ELF-1 (cell line): ENCODE measurements at regions not wholly inside any gene's neighbourhood (a gene's known extent, or its start where the extent isn't known, plus 50 kb on each side); places are given as distances from the start of the nearest gene placed in this dataset.

Source experiments
- DNase-seq: peaks from one replicate; pipeline ENCODE4 v3.0.0-alpha.2; 2016; ENCODE audit warnings: low read depth, low spot score

GRCh38 chr3:81279481-81280379 is 481.7 kb downstream of the GBE1 start:
- no peak for DNase-seq

GRCh38 chr3:81277853-81278252 is 483.6 kb downstream of the GBE1 start:
- no peak for DNase-seq

GRCh38 chr3:81274671-81275070 is 486.8 kb downstream of the GBE1 start:
- DNase-seq, result no peak

DNA sequence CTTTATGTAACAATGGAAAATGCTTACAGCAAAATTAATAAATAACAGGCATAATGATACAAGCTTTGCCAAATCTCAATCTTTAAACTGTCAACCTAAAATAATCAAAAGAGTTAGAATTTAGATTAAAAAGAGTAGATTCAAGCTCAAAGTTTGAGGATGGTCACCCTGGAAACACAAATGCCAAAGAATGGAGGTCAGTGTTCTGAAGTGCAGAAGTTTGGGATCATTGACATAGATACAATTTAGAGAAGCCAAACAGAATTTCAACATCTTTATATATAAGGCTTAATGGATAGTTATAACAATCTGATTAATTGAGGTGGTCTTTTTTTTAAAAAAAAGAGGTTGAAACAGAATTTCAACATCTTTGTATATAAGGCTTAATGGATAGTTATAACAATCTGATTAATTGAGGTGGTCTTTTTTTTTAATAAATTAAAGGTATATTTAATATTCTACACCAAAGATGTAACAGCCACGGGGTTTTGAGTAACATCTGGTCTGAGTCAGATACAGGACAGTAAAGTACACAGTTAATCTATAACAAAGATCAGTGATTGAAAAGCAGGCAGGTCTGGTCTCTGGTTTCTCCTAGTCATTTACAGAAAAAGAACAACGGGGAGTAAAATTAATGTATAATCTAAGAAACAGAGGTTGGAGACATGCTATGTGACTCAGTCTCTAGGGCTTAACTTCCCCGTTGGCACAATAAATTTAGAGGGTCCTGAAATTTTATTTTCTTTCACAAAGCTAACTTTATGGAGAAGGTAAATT is 490.7 kb downstream of the GBE1 start:
- no peak for DNase-seq

DNA sequence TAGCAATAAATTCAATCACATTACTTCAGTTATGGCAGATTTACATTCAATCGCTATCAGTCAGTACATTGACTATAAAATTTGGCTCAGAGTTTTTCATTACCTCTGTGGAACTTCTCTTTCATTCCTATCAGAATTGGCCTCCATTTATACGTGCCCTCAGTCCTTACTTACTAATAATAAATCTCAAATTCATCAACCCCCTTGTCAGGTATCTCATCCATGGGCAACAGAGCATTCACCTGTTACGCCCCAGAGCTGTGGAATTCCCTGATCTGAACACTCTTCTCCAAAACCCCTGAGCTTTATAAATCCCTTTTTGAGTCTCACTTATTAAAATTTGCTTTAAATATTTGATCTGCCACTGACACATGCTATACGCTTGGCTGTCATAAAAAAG is 492.9 kb downstream of the GBE1 start:
- DNase-seq, result no peak

GRCh38 chr3:81261996-81262395 is 499.4 kb downstream of the GBE1 start:
- no peak for DNase-seq

DNA sequence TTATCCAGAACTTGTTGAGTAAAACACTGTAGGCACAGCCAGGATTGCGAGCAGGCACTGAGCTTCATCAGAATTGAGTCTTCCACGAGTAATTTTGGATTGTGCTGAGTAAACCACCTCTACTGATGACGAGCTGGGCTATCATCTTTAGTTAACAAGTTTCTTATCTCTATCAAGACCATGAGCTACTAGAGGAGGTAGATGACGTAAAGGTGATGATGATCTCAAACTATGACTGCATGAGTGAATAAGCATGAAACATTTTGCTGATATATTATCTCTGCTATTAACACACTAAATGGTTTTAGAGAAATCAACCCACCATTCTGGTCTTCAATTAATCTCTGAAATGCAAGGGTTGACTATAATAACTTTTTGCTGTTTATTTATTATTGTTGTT is 506.0 kb downstream of the GBE1 start:
- DNase-seq, result no peak

DNA sequence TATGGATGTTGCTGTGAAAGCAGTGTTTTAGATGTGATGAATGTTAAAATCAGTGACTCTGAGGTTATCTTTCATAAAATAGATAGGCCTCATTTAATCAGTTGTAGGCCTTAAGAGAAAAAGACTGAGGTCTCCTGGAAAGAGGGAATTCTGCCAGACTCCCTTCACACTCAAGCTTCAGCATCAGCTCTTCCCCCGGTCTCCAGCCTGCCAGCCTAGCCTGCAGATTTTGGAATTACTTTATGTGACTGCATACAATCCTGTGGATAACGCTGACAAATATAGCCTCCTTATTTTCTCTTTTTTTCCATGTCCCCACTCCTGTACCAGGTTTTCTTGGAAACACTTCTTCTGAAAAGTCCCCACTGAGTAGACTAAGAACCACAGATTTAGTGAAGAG is 510.3 kb downstream of the GBE1 start:
- no peak for DNase-seq

DNA sequence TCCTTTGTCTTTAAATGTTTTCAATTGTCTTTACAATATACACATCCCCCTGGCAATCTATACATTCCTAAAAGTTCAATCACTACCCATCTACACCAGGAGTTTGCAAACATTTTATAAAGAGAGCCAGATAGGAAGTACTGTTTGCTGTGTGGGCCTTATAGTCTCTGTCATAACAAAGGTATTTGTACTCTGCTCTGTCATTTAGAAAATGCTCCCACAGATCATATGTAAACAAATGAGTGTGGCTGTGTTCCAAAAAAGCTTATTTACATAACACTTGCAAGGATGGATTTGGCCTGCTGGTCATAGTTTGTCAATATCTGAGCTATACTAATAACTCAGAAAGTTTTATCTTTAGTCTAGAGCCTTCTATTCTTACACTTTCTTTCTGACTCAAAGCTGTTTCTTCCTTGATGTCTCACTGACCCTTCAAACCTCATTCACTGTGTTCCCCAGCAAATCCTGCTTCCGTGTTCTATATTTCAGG is 511.9 kb downstream of the GBE1 start:
- DNase-seq, result no peak

- no peak for DNase-seq
Measured at GRCh38 chr3:81245501-81245900, 515.9 kb downstream of the GBE1 start.

DNA sequence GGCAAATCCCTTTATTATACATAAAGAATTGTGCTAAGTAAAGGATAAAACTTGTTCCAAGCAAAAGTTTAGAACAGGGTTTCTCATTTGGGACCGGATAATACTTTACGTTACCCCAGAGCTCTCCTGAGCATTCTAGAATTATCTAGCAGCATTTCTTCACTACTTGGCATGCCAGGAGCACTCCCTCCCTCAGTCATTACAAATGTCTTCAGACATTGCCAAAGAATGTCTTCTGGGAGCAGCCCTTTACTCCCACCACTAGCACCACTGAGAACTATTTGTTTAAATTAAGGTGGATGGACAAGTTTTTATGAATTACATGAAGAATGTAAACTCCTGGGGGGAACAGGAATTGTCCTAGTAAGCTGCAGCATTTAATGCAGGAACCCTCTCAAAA is 516.4 kb downstream of the GBE1 start:
- no peak for DNase-seq

DNA sequence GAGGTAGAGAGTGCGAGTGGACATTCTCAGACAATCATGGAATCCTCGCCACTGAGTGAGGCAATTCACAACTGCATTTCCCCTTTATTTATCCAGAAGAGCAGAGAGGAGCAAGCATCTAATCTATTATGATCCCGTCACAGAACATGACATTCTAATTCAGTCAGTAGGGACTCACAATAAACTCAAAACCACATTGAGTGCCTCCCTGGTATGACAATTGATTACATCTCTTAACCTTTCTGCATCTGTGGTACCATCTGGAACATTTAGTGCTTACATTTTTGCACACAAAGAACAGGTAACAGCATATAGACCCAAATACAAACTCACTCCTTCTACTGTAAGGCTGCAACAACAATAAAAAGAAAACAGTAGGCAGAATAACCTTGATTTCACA is 517.2 kb downstream of the GBE1 start:
- no peak for DNase-seq

DNA sequence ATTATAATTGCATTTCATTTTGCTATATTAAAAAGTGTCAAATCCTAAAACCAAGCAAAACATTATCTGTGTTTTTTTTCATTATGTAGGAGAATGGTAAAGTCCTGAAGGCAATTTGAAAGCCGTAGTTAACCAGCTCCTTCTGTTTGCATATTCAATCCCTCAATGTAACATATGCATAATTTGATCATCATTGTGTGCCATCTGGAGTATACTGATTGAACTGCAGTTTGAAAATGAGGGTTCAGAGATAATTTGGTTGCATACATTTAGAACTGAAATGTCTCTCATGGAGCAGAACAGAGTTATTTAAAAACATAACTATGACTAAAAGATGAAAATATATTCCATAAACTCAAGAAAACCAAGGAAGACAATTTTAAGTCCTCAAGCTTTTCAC is 518.6 kb downstream of the GBE1 start:
- DNase-seq, result no peak

- DNase-seq, result no peak
Measured at GRCh38 chr3:81237181-81237580, 524.3 kb downstream of the GBE1 start.

DNA sequence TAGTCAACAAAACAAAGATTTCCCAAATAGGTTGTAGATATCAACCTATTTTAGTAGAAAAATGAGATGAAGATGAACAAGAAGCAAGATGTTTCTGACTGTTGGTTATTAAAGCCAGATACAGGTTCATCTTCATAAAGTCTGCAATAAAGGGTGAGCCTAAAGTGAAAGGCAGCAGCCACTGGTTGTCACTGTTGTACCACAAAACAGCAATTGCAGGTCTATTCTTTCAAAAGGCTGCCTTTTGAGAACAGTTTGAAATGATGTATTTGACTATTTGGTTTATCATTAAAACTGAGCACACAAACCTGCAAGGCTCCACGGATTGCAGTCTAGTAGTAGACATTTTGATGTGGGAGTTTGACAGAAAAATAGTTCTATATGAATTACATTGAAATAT is 543.4 kb downstream of the GBE1 start:
- no peak for DNase-seq

DNA sequence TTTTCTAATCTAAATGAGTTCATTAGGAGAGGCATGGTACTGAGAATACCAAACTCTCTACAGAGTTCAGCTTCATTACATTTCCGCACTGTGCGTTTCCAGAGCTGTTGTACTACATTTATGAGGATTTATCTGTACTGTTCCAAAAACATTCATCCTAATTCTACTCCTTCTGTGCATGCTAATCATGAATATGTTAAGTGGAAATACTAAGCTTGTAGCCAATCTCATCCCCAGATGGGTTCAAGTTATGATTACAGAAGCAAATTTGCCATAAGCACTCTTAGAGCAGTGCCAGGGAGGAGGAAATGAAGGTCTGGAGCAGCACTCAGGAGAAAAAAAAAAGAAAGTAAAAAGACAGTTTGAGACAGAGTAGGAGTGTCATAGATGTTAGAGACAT is 544.3 kb downstream of the GBE1 start:
- no peak for DNase-seq

GRCh38 chr3:81216192-81216591 is 545.3 kb downstream of the GBE1 start:
- DNase-seq, result no peak

DNA sequence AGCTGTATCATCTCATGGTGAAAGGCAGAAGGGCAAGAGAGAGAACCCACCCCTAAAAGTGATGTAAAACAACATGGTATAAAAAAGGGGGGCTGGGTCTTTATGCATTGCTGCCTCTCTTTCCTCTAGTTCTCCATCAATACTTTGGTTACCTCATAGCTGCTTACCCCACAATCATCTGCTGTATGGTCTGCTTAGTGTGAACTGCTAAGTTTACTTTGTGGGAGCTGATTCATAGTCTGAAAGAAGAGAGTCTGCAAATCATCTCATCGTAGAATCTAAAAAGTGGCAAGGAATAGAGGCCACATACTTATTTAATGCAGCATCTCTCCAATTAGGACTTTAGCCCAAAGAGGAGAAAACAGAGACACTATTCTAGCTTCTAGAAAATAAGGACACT is 546.8 kb downstream of the GBE1 start:
- no peak for DNase-seq

GRCh38 chr3:81199587-81199986 is 561.9 kb downstream of the GBE1 start:
- no peak for DNase-seq

DNA sequence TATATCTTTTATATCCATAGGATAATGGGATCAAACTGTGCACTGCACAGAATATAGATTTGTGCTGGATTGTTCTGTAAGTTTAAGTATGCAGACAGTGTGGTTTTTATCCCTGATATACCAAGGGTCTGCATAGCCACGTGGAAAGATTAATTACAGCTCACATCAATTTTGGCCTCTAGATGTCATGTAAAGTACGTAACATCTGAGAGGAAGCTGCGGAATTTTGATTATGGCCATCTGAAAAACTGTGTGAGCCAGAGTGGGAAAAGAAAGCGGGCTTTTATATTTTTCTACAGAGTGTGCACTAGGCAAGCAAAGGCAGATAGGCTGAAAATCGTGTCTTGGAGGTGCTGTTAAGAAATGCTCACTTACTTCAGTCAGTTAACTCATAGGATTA is 562.7 kb downstream of the GBE1 start:
- DNase-seq, result no peak

GRCh38 chr3:81198216-81198615 is 563.2 kb downstream of the GBE1 start:
- DNase-seq, result no peak

DNA sequence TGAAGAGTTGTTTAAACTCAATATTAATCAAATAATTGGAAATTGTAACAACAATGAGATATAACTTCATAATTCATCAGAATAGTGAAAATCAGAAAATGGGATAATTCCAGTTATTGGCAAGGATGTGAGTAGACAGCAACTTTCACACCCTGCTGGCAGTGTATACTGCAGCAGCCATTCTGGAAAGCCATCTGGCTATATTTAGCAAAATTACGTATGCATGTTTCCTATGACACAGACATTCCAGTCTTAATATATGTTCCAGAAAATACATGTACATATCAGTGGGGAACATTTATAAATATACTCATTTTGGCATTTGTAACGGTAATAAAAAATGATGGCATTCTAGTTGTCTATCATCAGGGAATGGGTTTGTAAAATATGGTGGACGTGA is 564.1 kb downstream of the GBE1 start:
- no peak for DNase-seq

- no peak for DNase-seq
Measured at GRCh38 chr3:81195478-81195877, 566.0 kb downstream of the GBE1 start.
